Fibroblast of lung (primary cell): ENCODE measurements at regions not wholly inside any gene's neighbourhood (a gene's known extent, or its start where the extent isn't known, plus 50 kb on each side); places are given as distances from the start of the nearest gene placed in this dataset.

ENCODE experiments used
- EZH2 ChIP-seq: IDR thresholded peaks from 2 replicates; pipeline ENCODE4 v1.5.1; 2012; ENCODE audit warnings: low read length, control low read depth, mild to moderate bottlenecking; ENCODE audit errors: missing control alignments
- TF ChIP-seq, protein P1 (sequence below), 2 donors: IDR thresholded peaks in 1 of 2; conservative IDR thresholded peaks in 1 of 2; 1 replicate in 1 of 2; 2 replicates in 1 of 2; pipeline ENCODE4 v1.5.1; 2011 to 2012; ENCODE audit warnings: low read length in 2 of 2, control low read depth in 1 of 2, inconsistent platforms in 1 of 2, low read depth in 1 of 2, mild to moderate bottlenecking in 1 of 2

DNA sequence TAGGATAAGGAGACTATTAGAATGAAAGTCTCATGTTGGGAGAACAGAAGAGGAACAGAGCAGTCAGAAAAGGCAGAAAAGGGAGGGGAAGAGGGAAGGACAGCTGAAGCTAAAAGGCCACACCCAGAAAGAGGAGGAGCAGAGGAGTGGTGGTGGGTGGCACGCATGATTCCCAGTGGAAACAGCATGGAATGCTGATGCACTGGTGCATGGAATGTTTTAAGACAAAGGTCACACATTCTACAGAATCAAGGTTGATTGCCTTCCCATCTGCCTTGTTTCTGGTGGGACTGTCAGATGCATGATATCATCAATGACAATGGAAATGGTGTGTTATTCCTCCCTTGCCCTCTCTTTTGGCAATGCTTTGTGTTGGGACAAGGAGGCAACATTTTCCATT lies 285.4 kb upstream of the MKI67 start:
- TF ChIP-seq, protein P1, sequence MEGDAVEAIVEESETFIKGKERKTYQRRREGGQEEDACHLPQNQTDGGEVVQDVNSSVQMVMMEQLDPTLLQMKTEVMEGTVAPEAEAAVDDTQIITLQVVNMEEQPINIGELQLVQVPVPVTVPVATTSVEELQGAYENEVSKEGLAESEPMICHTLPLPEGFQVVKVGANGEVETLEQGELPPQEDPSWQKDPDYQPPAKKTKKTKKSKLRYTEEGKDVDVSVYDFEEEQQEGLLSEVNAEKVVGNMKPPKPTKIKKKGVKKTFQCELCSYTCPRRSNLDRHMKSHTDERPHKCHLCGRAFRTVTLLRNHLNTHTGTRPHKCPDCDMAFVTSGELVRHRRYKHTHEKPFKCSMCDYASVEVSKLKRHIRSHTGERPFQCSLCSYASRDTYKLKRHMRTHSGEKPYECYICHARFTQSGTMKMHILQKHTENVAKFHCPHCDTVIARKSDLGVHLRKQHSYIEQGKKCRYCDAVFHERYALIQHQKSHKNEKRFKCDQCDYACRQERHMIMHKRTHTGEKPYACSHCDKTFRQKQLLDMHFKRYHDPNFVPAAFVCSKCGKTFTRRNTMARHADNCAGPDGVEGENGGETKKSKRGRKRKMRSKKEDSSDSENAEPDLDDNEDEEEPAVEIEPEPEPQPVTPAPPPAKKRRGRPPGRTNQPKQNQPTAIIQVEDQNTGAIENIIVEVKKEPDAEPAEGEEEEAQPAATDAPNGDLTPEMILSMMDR (conservative IDR thresholded peaks at IDR 0.05 in 1 of 2, IDR thresholded peaks at IDR 0.05 in 1 of 2; ENCODE audit: low read depth in 1 of 2, low read length in 2 of 2) = no peak
- TF ChIP-seq EZH2 = no peak
